ENCODE measurements at regions not wholly inside any gene's neighbourhood (a gene's known extent, or its start where the extent isn't known, plus 50 kb on each side); places are given as distances from the start of the nearest gene placed in this dataset.
"Not testable (repeated sequence)": the region's sequence is repeated elsewhere in the genome, so short reads cannot be mapped to it uniquely, and the experiment has no call there.

- not testable (repeated sequence) for TF ChIP-seq CTCF, POLR2A (IDR thresholded peaks at IDR 0.05)
Observed at GRCh38 chr5:101316401-101316800, 413.3 kb upstream of the ST8SIA4 start.

Measured in testis (tissue), 2 donors.